ENCODE measurements at regions not wholly inside any gene's neighbourhood (a gene's known extent, or its start where the extent isn't known, plus 50 kb on each side); places are given as distances from the start of the nearest gene placed in this dataset.

GRCh38 chr13:74662905-74663304 is 528.7 kb upstream of the KLF12 start:
- Histone ChIP-seq H3K27me3 (ENCODE audit: control insufficient read depth in 1 of 2, insufficient read depth in 2 of 2, low read length in 2 of 2) (no peaks in the 10 kb centered on the region), H4K20me1 (ENCODE audit: insufficient read depth, low read length) (no peaks in the 10 kb centered on the region), H3K9me3 (ENCODE audit: low read length) (no peaks in the 10 kb centered on the region), H3K4me2 (ENCODE audit: low read depth, low read length) (no peak overlapping the region), H3K27ac (ENCODE audit: extremely low read length, insufficient read depth, low read length) (no peak overlapping the region), H3K36me3 (replicated peaks in 1 of 2; ENCODE audit: control insufficient read depth in 1 of 2, insufficient read depth in 2 of 2, low read length in 2 of 2) (no peaks in the 10 kb centered on the region), H3K4me1 (ENCODE audit: insufficient read depth, low read length) (no peaks in the 10 kb centered on the region), H3K4me3 (replicated peaks in 1 of 3; ENCODE audit: insufficient read depth in 1 of 3, low read depth in 2 of 3, low read length in 3 of 3) (no peak overlapping the region), H2AFZ (ENCODE audit: low read length) (no peak overlapping the region), H3K79me2 (ENCODE audit: insufficient read depth, low read length) (no peaks in the 10 kb centered on the region), H3K9ac (ENCODE audit: insufficient read depth, low read depth, low read length) (no peak overlapping the region)
- BruUV-seq (replicated peaks), result no TSS peak
- DNase-seq (ENCODE audit: low spot score), result no peak
- ChIA-PET CTCF (ENCODE audit: low intra/inter-chr PET ratio, low total read pairs) (no interaction called here), POLR2A (no interaction called here)
- no peak for FAIRE-seq
- ATAC-seq, result no peak
- in situ Hi-C loops (cut with HindIII; ENCODE audit: extremely low pct_ligation_motif_present, low pct_unique_long_range_greater_than_20kb) (no loop called here), intact Hi-C loops (cut with micrococcal nuclease; ENCODE audit: unreplicated experiment) (no loop called here)
- WGBS (ENCODE audit: low lambda C conversion rate), result 8% methylated on average over 2 of the region's 2 CpGs
- TF ChIP-seq TP53 (CRISPR knock-in tag; conservative IDR thresholded peaks at IDR 0.05) (no peak), HNRNPH1 (optimal IDR thresholded peaks at IDR 0.05; ENCODE audit: low read depth, low read length) (no peak), ZBTB42 (CRISPR knock-in tag; IDR thresholded peaks at IDR 0.05) (no peak), KAT7 (CRISPR knock-in tag; IDR thresholded peaks at IDR 0.05; ENCODE audit: borderline replicate concordance) (no peak), DRAP1 (CRISPR knock-in tag; IDR thresholded peaks at IDR 0.05) (no peak), ERF (CRISPR knock-in tag; IDR thresholded peaks at IDR 0.05) (no peak), ZFP36L2 (CRISPR knock-in tag; IDR thresholded peaks at IDR 0.05) (no peak), ZNF570 (CRISPR knock-in tag; IDR thresholded peaks at IDR 0.05; ENCODE audit: borderline replicate concordance) (no peak), ZNF234 (CRISPR knock-in tag; conservative IDR thresholded peaks at IDR 0.05) (no peak), DBP (CRISPR knock-in tag; IDR thresholded peaks at IDR 0.05; ENCODE audit: not compliant biosample characterization) (no peak), GTF2F1 (IDR thresholded peaks at IDR 0.05; ENCODE audit: low read length) (no peak), JUN (CRISPR knock-in tag; IDR thresholded peaks at IDR 0.05) (no peak), SRSF9 (IDR thresholded peaks at IDR 0.05; ENCODE audit: borderline replicate concordance, insufficient read depth, low read depth, low read length, poor library complexity, severe bottlenecking) (no peak), ZNF678 (CRISPR knock-in tag; IDR thresholded peaks at IDR 0.05) (no peak), CENPBD1 (CRISPR knock-in tag; IDR thresholded peaks at IDR 0.05; ENCODE audit: borderline replicate concordance, low read depth) (no peak), SNAPC2 (CRISPR knock-in tag; IDR thresholded peaks at IDR 0.05) (no peak), TCF12 (IDR thresholded peaks at IDR 0.05) (no peak), TCF12 (CRISPR knock-in tag; IDR thresholded peaks at IDR 0.05) (no peak)
